Kidney (tissue), 13 donors: ENCODE measurements at regions not wholly inside any gene's neighbourhood (a gene's known extent, or its start where the extent isn't known, plus 50 kb on each side); places are given as distances from the start of the nearest gene placed in this dataset.

Experiments
- DNase-seq, 5 donors: peaks; one replicate each; pipeline ENCODE4 v3.0.0-alpha.2; 2013 to 2020
- FAIRE-seq: peaks from 2 replicates; lab custom pipeline; 2012; peaks lifted over from hg19 to GRCh38; lab: Jason Lieb, UNC
- H3K27ac ChIP-seq, 2 donors: one replicate each; pipeline ENCODE4 v1.7.0; 2013; ENCODE audit warnings: low read depth in 2 of 2, low read length in 2 of 2, inconsistent platforms in 1 of 2
- H3K27me3 ChIP-seq: one replicate; pipeline ENCODE4 v1.7.1; 2013; ENCODE audit warnings: low read length, inconsistent platforms; ENCODE audit not compliant: control insufficient read depth, insufficient read depth
- H3K36me3 ChIP-seq, 3 donors: one replicate each; pipeline versions ENCODE4 v1.7.0 to v1.7.1; 2013; ENCODE audit warnings: low read length in 3 of 3, control low read depth in 1 of 3, inconsistent platforms in 1 of 3; ENCODE audit not compliant: insufficient read depth in 3 of 3, control insufficient read depth in 2 of 3
- H3K4me1 ChIP-seq, 3 donors: one replicate each; pipeline versions ENCODE4 v1.7.0 to v1.7.1; 2013; ENCODE audit warnings: low read length in 3 of 3, inconsistent platforms in 1 of 3, low read depth in 1 of 3; ENCODE audit not compliant: control insufficient read depth in 2 of 3, insufficient read depth in 2 of 3
- H3K4me3 ChIP-seq, 3 donors: one replicate each; pipeline versions ENCODE4 v1.7.0 to v1.8.1; 2013; ENCODE audit warnings: low read length in 3 of 3, control low read depth in 1 of 3, inconsistent platforms in 1 of 3
- H3K9ac ChIP-seq, 3 donors: one replicate each; pipeline versions ENCODE4 v1.7.0 to v1.7.1; 2013; ENCODE audit warnings: low read length in 3 of 3, control low read depth in 1 of 3, inconsistent platforms in 1 of 3
- H3K9me3 ChIP-seq, 3 donors: one replicate each; pipeline versions ENCODE4 v1.7.0 to v1.7.1; 2013; ENCODE audit warnings: low read length in 3 of 3, control low read depth in 1 of 3, inconsistent platforms in 1 of 3; ENCODE audit not compliant: control insufficient read depth in 2 of 3, insufficient read depth in 1 of 3
- CTCF ChIP-seq: IDR thresholded peaks from 3 replicates; pipeline ENCODE4 v1.5.1; 2012; ENCODE audit warnings: mild to moderate bottlenecking, moderate library complexity, borderline replicate concordance; ENCODE audit not compliant: insufficient read depth; ENCODE audit errors: extremely low read depth
- intact Hi-C: fragments of 100-400 bp; cut with DNase I; formaldehyde crosslinking; loops from one replicate; pipeline ENCODE4 v1.11.1; 2022
- donor health status: control.
- donor health status: control.
- donor health status: control.
- donor health status: control.
- donor health status: control.
- donor health status: DM: yes; HTN: yes; CAD: no.
- donor health status: Normal renal cell carcinoma (clear cell type).

- TF ChIP-seq CTCF = no peak
- FAIRE-seq = no peak
- intact Hi-C loops = no loop called here
Measured at GRCh38 chr3:107085261-107085660, 292.0 kb upstream of the CCDC54 start.

GRCh38 chr3:107092121-107092520 lies 285.1 kb upstream of the CCDC54 start:
- no peak for TF ChIP-seq CTCF
- Histone ChIP-seq H3K4me3 (no peak overlapping the region), H3K9ac (no peak overlapping the region), H3K27ac (no peak overlapping the region), H3K27me3 (no peaks in the 10 kb centered on the region), H3K36me3 (no peaks in the 10 kb centered on the region), H3K4me1 (no peaks in the 10 kb centered on the region), H3K9me3 (no peaks in the 10 kb centered on the region)
- FAIRE-seq = no peak
- DNase-seq = no peak
- intact Hi-C loops = no loop called here

More at GRCh38 chr3:107085261-107085660, 292.0 kb upstream of the CCDC54 start:
- H3K4me3 ChIP-seq = no peak overlapping the region
- no peak overlapping the region for H3K27ac ChIP-seq
- H3K27me3 ChIP-seq = no peaks in the 10 kb centered on the region
- H3K9me3 ChIP-seq = no peaks in the 10 kb centered on the region
- H3K36me3 ChIP-seq = no peaks in the 10 kb centered on the region
- H3K9ac ChIP-seq = no peak overlapping the region
- no peak for DNase-seq
- H3K4me1 ChIP-seq = no peaks in the 10 kb centered on the region

- Histone ChIP-seq H3K36me3 (no peaks in the 10 kb centered on the region), H3K9ac (no peak overlapping the region), H3K4me1 (no peaks in the 10 kb centered on the region), H3K4me3 (no peak overlapping the region), H3K27me3 (no peaks in the 10 kb centered on the region), H3K9me3 (no peaks in the 10 kb centered on the region), H3K27ac (no peak overlapping the region)
- FAIRE-seq = no peak
- no peak for DNase-seq
- intact Hi-C loops = no loop called here
- TF ChIP-seq CTCF = no peak
Measured at GRCh38 chr3:107098864-107099263, 278.4 kb upstream of the CCDC54 start.

GRCh38 chr3:107100137-107100536 lies 277.1 kb upstream of the CCDC54 start:
- FAIRE-seq (no peak), DNase-seq (no peak)
- Histone ChIP-seq H3K36me3 (no peaks in the 10 kb centered on the region), H3K27ac (no peak overlapping the region), H3K9ac (no peak overlapping the region), H3K4me3 (no peak overlapping the region), H3K9me3 (no peaks in the 10 kb centered on the region), H3K4me1 (no peaks in the 10 kb centered on the region), H3K27me3 (no peaks in the 10 kb centered on the region)
- no peak for TF ChIP-seq CTCF
- intact Hi-C loops = no loop called here
